ENCODE measurements at regions not wholly inside any gene's neighbourhood (a gene's known extent, or its start where the extent isn't known, plus 50 kb on each side); places are given as distances from the start of the nearest gene placed in this dataset.

- no peak for DNase-seq
- Histone ChIP-seq H3K9me3 (replicated peaks; ENCODE audit: insufficient read depth, low read length) (no peaks in the 10 kb centered on the region), H4K20me1 (ENCODE audit: insufficient read depth, low read length) (no peaks in the 10 kb centered on the region), H2AFZ (ENCODE audit: low read length) (no peak overlapping the region), H3K9me2 (replicated peaks; ENCODE audit: insufficient read depth, low read length) (no peaks in the 10 kb centered on the region), H3K4me1 (ENCODE audit: low read length) (no peaks in the 10 kb centered on the region), H3F3A (ENCODE audit: insufficient read depth, low read length) (no peaks in the 10 kb centered on the region), H3K27me3 (replicated peaks; ENCODE audit: insufficient read depth, low read length) (no peaks in the 10 kb centered on the region), H3K4me2 (ENCODE audit: low read depth, low read length) (no peak overlapping the region), H3K36me3 (replicated peaks; ENCODE audit: insufficient read depth, low read length) (no peaks in the 10 kb centered on the region), H3K4me3 (ENCODE audit: low read length) (no peak overlapping the region), H3K9ac (ENCODE audit: low read length) (no peak overlapping the region), H3K79me2 (ENCODE audit: low read length) (no peaks in the 10 kb centered on the region), H3K27ac (ENCODE audit: low read length) (no peak overlapping the region)
- no peak for TF ChIP-seq EZH2 (optimal IDR thresholded peaks at IDR 0.05; ENCODE audit: low read depth, low read length)
- TF ChIP-seq CTCF (IDR thresholded peaks at IDR 0.05; ENCODE audit: low read length) = no peak
- TF ChIP-seq EZH2phosphoT487 (IDR thresholded peaks at IDR 0.05; ENCODE audit: low read length) = no peak
These were observed 858.8 kb upstream of the NR2F2 start for GRCh38 chr15:95471690-95472086.

- TF ChIP-seq CTCF (IDR thresholded peaks at IDR 0.05; ENCODE audit: low read length) = no peak
- TF ChIP-seq EZH2 (optimal IDR thresholded peaks at IDR 0.05; ENCODE audit: low read depth, low read length) = no peak
- no peak for TF ChIP-seq EZH2phosphoT487 (IDR thresholded peaks at IDR 0.05; ENCODE audit: low read length)
- no peak overlapping the region for H3K27ac ChIP-seq (ENCODE audit: low read length)
- H2AFZ ChIP-seq (ENCODE audit: low read length) = no peak overlapping the region
- no peak for DNase-seq
- H3K79me2 ChIP-seq (ENCODE audit: low read length) = no peaks in the 10 kb centered on the region
- H3K9me2 ChIP-seq (replicated peaks; ENCODE audit: insufficient read depth, low read length) = no peaks in the 10 kb centered on the region
- H3K9me3 ChIP-seq (replicated peaks; ENCODE audit: insufficient read depth, low read length) = no peaks in the 10 kb centered on the region
- no peak overlapping the region for H3K4me2 ChIP-seq (ENCODE audit: low read depth, low read length)
- no peaks in the 10 kb centered on the region for H4K20me1 ChIP-seq (ENCODE audit: insufficient read depth, low read length)
- H3K9ac ChIP-seq (ENCODE audit: low read length) = no peak overlapping the region
- no peak overlapping the region for H3K4me3 ChIP-seq (ENCODE audit: low read length)
- H3K36me3 ChIP-seq (replicated peaks; ENCODE audit: insufficient read depth, low read length) = no peaks in the 10 kb centered on the region
- H3K4me1 ChIP-seq (ENCODE audit: low read length) = no peaks in the 10 kb centered on the region
- H3F3A ChIP-seq (ENCODE audit: insufficient read depth, low read length) = no peaks in the 10 kb centered on the region
- H3K27me3 ChIP-seq (replicated peaks; ENCODE audit: insufficient read depth, low read length) = no peaks in the 10 kb centered on the region
These were observed 855.4 kb upstream of the NR2F2 start for GRCh38 chr15:95475067-95475466.

- TF ChIP-seq EZH2 (optimal IDR thresholded peaks at IDR 0.05; ENCODE audit: low read depth, low read length) (no peak), EZH2phosphoT487 (IDR thresholded peaks at IDR 0.05; ENCODE audit: low read length) (no peak), CTCF (IDR thresholded peaks at IDR 0.05; ENCODE audit: low read length) (no peak)
- no peaks in the 10 kb centered on the region for H3K9me2 ChIP-seq (replicated peaks; ENCODE audit: insufficient read depth, low read length)
These were observed 851.2 kb upstream of the NR2F2 start for GRCh38 chr15:95479308-95479707.

More at GRCh38 chr15:95479308-95479707, 851.2 kb upstream of the NR2F2 start:
- H3K36me3 ChIP-seq (replicated peaks; ENCODE audit: insufficient read depth, low read length) = no peaks in the 10 kb centered on the region
- no peaks in the 10 kb centered on the region for H3K79me2 ChIP-seq (ENCODE audit: low read length)
- no peaks in the 10 kb centered on the region for H3F3A ChIP-seq (ENCODE audit: insufficient read depth, low read length)
- no peaks in the 10 kb centered on the region for H3K27me3 ChIP-seq (replicated peaks; ENCODE audit: insufficient read depth, low read length)
- H2AFZ ChIP-seq (ENCODE audit: low read length) = no peak overlapping the region
- no peak overlapping the region for H3K27ac ChIP-seq (ENCODE audit: low read length)
- H3K4me2 ChIP-seq (ENCODE audit: low read depth, low read length) = no peak overlapping the region
- H3K9ac ChIP-seq (ENCODE audit: low read length) = no peak overlapping the region
- no peak for DNase-seq
- H3K4me3 ChIP-seq (ENCODE audit: low read length) = no peak overlapping the region
- H4K20me1 ChIP-seq (ENCODE audit: insufficient read depth, low read length) = no peaks in the 10 kb centered on the region
- no peaks in the 10 kb centered on the region for H3K9me3 ChIP-seq (replicated peaks; ENCODE audit: insufficient read depth, low read length)
- H3K4me1 ChIP-seq (ENCODE audit: low read length) = no peaks in the 10 kb centered on the region

Data from MM.1S (cell line).